K562 (cell line): ENCODE measurements at regions not wholly inside any gene's neighbourhood (a gene's known extent, or its start where the extent isn't known, plus 50 kb on each side); places are given as distances from the start of the nearest gene placed in this dataset.

Experiments used
- ARID2 ChIP-seq: fragments of 450-650 bp; IDR thresholded peaks from 2 replicates; pipeline ENCODE4 v1.6.1; 2017; ENCODE audit warnings: antibody characterized with exemption, mild to moderate bottlenecking
- CHD2 ChIP-seq: IDR thresholded peaks from 2 replicates; pipeline ENCODE4 v1.6.1; 2011; ENCODE audit warnings: low read depth, low read length
- HEY1 ChIP-seq: fragments of 250-450 bp; sonication (Bioruptor Pico); IDR thresholded peaks from 2 replicates; pipeline ENCODE4 v1.5.0; 2020; ENCODE audit warnings: mild to moderate bottlenecking, moderate library complexity, borderline replicate concordance
- KLF1 ChIP-seq: fragments of 450-650 bp; IDR thresholded peaks from 2 replicates; pipeline ENCODE4 v1.6.1; 2016; ENCODE audit warnings: missing genetic modification characterization, missing compliant biosample characterization
- NR4A1 ChIP-seq, 2 experiments: fragments of 250-450 bp in 1 of 2; fragments of 450-650 bp in 1 of 2; sonication (Bioruptor Pico) in 1 of 2; IDR thresholded peaks; 2 replicates each; pipeline versions ENCODE4 v1.4.0 to v1.6.1; 2016 to 2020; ENCODE audit warnings: mild to moderate bottlenecking in 2 of 2, missing compliant biosample characterization in 1 of 2, missing genetic modification characterization in 1 of 2, moderate library complexity in 1 of 2
- ZBTB34 ChIP-seq: fragments of 250-450 bp; sonication (Bioruptor Pico); IDR thresholded peaks from 2 replicates; pipeline ENCODE4 v1.8.0; 2021; ENCODE audit warnings: mild to moderate bottlenecking, moderate library complexity
- ZNF274 ChIP-seq: IDR thresholded peaks from 2 replicates; pipeline ENCODE4 v1.6.1; 2011; ENCODE audit warnings: low read depth, mild to moderate bottlenecking, low read length, moderate library complexity, borderline replicate concordance

GRCh38 chr3:134094491-134094890 is 64.8 kb upstream of the SLCO2A1 start:
- no peak for TF ChIP-seq NR4A1 (CRISPR knock-in tag; IDR thresholded peaks at IDR 0.05)
- no peak for TF ChIP-seq NR4A1 (tag; IDR thresholded peaks at IDR 0.05)
- TF ChIP-seq CHD2 = no peak
- TF ChIP-seq ARID2 = no peak
- TF ChIP-seq ZBTB34 (CRISPR knock-in tag) = no peak
- TF ChIP-seq KLF1 (tag) = no peak
- no peak for TF ChIP-seq HEY1
- TF ChIP-seq ZNF274 = no peak
